Uterus (tissue), 3 donors: ENCODE measurements at regions not wholly inside any gene's neighbourhood (a gene's known extent, or its start where the extent isn't known, plus 50 kb on each side); places are given as distances from the start of the nearest gene placed in this dataset.

Experiments used
- DNase-seq, 2 donors: peaks; one replicate each; pipeline ENCODE4 v3.0.0-alpha.2; 2019 to 2020
- H3K27ac ChIP-seq, 2 donors: fragments of 200-600 bp; sonication (generic); 1 replicate in 1 of 2; 2 replicates in 1 of 2; pipeline ENCODE4 v1.5.1; 2016 to 2018
- H3K27me3 ChIP-seq, 2 donors: fragments of 200-600 bp; sonication (generic); one replicate each; pipeline ENCODE4 v1.5.1; 2018 to 2019; ENCODE audit warnings: control low read depth in 1 of 2
- H3K36me3 ChIP-seq, 2 donors: fragments of 200-600 bp; sonication (generic); one replicate each; pipeline ENCODE4 v1.5.1; 2019; ENCODE audit warnings: control low read depth in 1 of 2
- H3K4me1 ChIP-seq, 2 donors: fragments of 200-600 bp; sonication (generic); one replicate each; pipeline ENCODE4 v1.5.1; 2018 to 2019; ENCODE audit warnings: control low read depth in 1 of 2
- H3K4me3 ChIP-seq, 2 donors: fragments of 200-600 bp; sonication (generic); 1 replicate in 1 of 2; 2 replicates in 1 of 2; pipeline ENCODE4 v1.5.1; 2018 to 2019; ENCODE audit warnings: mild to moderate bottlenecking in 1 of 2
- H3K9me3 ChIP-seq, 2 donors: fragments of 200-600 bp; sonication (generic); one replicate each; pipeline ENCODE4 v1.5.1; 2019; ENCODE audit warnings: control low read depth in 1 of 2
- CTCF ChIP-seq, 4 experiments: fragments of 200-600 bp in 2 of 4; fragments of 450-650 bp in 2 of 4; sonication (generic) in 2 of 4; IDR thresholded peaks; one replicate each; pipeline ENCODE4 v1.5.1; 2016 to 2019; ENCODE audit warnings: antibody characterized with exemption in 4 of 4, mild to moderate bottlenecking in 2 of 4, moderate library complexity in 1 of 4
- POLR2A ChIP-seq, 2 donors: fragments of 450-650 bp; IDR thresholded peaks; one replicate each; pipeline ENCODE4 v1.6.1; 2016; ENCODE audit warnings: antibody characterized with exemption in 2 of 2, mild to moderate bottlenecking in 1 of 2, moderate library complexity in 1 of 2
- intact Hi-C: fragments of 100-400 bp; cut with DNase I; formaldehyde crosslinking; loops from one replicate; pipeline ENCODE4 v1.15.1; 2023; ENCODE audit warnings: low total_unique reads
- donor health status: DM: yes; HTN: yes; CAD: no.

GRCh38 chr5:8280711-8281363 is 411.9 kb downstream of the MTRR start:
- Histone ChIP-seq H3K36me3 (no peaks in the 10 kb centered on the region), H3K4me3 (no peak overlapping the region), H3K9me3 (no peaks in the 10 kb centered on the region), H3K27ac (no peak overlapping the region), H3K27me3 (no peaks in the 10 kb centered on the region), H3K4me1 (no peaks in the 10 kb centered on the region)
- DNase-seq: no peak
- TF ChIP-seq POLR2A (IDR thresholded peaks at IDR 0.05) (no peak), CTCF (IDR thresholded peaks at IDR 0.05) (no peak)
- intact Hi-C loops: no loop called here

GRCh38 chr5:8288334-8288733 is 419.4 kb downstream of the MTRR start:
- H3K9me3 ChIP-seq: no peaks in the 10 kb centered on the region
- no peaks in the 10 kb centered on the region for H3K4me1 ChIP-seq
- no peak overlapping the region for H3K4me3 ChIP-seq
- no peak for TF ChIP-seq CTCF (IDR thresholded peaks at IDR 0.05)
- TF ChIP-seq POLR2A (IDR thresholded peaks at IDR 0.05): no peak
- H3K36me3 ChIP-seq: no peaks in the 10 kb centered on the region
- intact Hi-C loops: no loop called here
- H3K27ac ChIP-seq: no peak overlapping the region
- no peak for DNase-seq
- H3K27me3 ChIP-seq: no peaks in the 10 kb centered on the region

- Histone ChIP-seq H3K27ac (no peak overlapping the region), H3K27me3 (no peaks in the 10 kb centered on the region), H3K36me3 (no peaks in the 10 kb centered on the region), H3K4me3 (no peak overlapping the region), H3K4me1 (no peaks in the 10 kb centered on the region), H3K9me3 (no peaks in the 10 kb centered on the region)
- no peak for DNase-seq
- intact Hi-C loops: no loop called here
- TF ChIP-seq CTCF (IDR thresholded peaks at IDR 0.05): no peak
- TF ChIP-seq POLR2A (IDR thresholded peaks at IDR 0.05): no peak
Observed at GRCh38 chr5:8288897-8289516, 420.1 kb downstream of the MTRR start.

GRCh38 chr5:8289779-8290178 is 420.8 kb downstream of the MTRR start:
- no peak for DNase-seq
- Histone ChIP-seq H3K36me3 (no peaks in the 10 kb centered on the region), H3K27me3 (no peaks in the 10 kb centered on the region), H3K9me3 (no peaks in the 10 kb centered on the region), H3K4me1 (no peaks in the 10 kb centered on the region), H3K4me3 (no peak overlapping the region), H3K27ac (no peak overlapping the region)
- TF ChIP-seq CTCF (IDR thresholded peaks at IDR 0.05): no peak
- TF ChIP-seq POLR2A (IDR thresholded peaks at IDR 0.05): no peak
- intact Hi-C loops: no loop called here

- no peaks in the 10 kb centered on the region for H3K4me1 ChIP-seq
- H3K27ac ChIP-seq: no peak overlapping the region
- H3K27me3 ChIP-seq: no peaks in the 10 kb centered on the region
- no peak overlapping the region for H3K4me3 ChIP-seq
- TF ChIP-seq POLR2A (IDR thresholded peaks at IDR 0.05) (no peak), CTCF (IDR thresholded peaks at IDR 0.05) (no peak)
- H3K9me3 ChIP-seq: no peaks in the 10 kb centered on the region
- no peak for DNase-seq
- intact Hi-C loops: no loop called here
- no peaks in the 10 kb centered on the region for H3K36me3 ChIP-seq
Observed at GRCh38 chr5:8290721-8291120, 421.8 kb downstream of the MTRR start.
